Gastroesophageal sphincter (tissue), 3 donors: ENCODE measurements at regions not wholly inside any gene's neighbourhood (a gene's known extent, or its start where the extent isn't known, plus 50 kb on each side); places are given as distances from the start of the nearest gene placed in this dataset.

Experiments used
- CTCF ChIP-seq, 4 experiments: fragments of 200-600 bp in 2 of 4; fragments of 450-650 bp in 2 of 4; sonication (generic) in 1 of 4; IDR thresholded peaks; one replicate each; pipeline ENCODE4 v1.5.1; 2017 to 2019; ENCODE audit warnings: antibody characterized with exemption in 4 of 4, mild to moderate bottlenecking in 2 of 4, moderate library complexity in 2 of 4
- EP300 ChIP-seq: sonication (generic); formaldehyde crosslinking; IDR thresholded peaks from one replicate; pipeline ENCODE4 v1.6.1; 2017; ENCODE audit warnings: antibody characterized with exemption, mild to moderate bottlenecking
- POLR2A ChIP-seq, 2 donors: fragments of 450-650 bp; IDR thresholded peaks; one replicate each; pipeline ENCODE4 v1.6.1; 2017; ENCODE audit warnings: antibody characterized with exemption in 2 of 2, mild to moderate bottlenecking in 2 of 2, moderate library complexity in 1 of 2

- no peak for TF ChIP-seq CTCF (IDR thresholded peaks at IDR 0.05)
- no peak for TF ChIP-seq EP300
- TF ChIP-seq POLR2A (IDR thresholded peaks at IDR 0.05) = no peak
Observed at GRCh38 chr9:16236882-16237281, 633.6 kb downstream of the BNC2 start.
